HG03066 (cell line): ENCODE measurements at regions not wholly inside any gene's neighbourhood (a gene's known extent, or its start where the extent isn't known, plus 50 kb on each side); places are given as distances from the start of the nearest gene placed in this dataset.
"Not testable (repeated sequence)": the region's sequence is repeated elsewhere in the genome, so short reads cannot be mapped to it uniquely, and the experiment has no call there.

Experiments
- ATAC-seq: cut with Tn5 transposase; IDR thresholded peaks from one replicate; pipeline ENCODE4 v1.9.1; 2021; ENCODE audit warnings: low read depth; ENCODE audit not compliant: unreplicated experiment

GRCh38 chr9:30584559-30584958 is 1799.9 kb upstream of the ACO1 start:
- ATAC-seq = no peak

- no peak for ATAC-seq
These were observed 1793.0 kb upstream of the ACO1 start for GRCh38 chr9:30591461-30591860.

- ATAC-seq = no peak
These were observed 1786.8 kb upstream of the ACO1 start for GRCh38 chr9:30597608-30598007.

GRCh38 chr9:30605936-30606335 is 1778.5 kb upstream of the ACO1 start:
- no peak for ATAC-seq

GRCh38 chr9:30609713-30610112 is 1774.7 kb upstream of the ACO1 start:
- no peak for ATAC-seq

GRCh38 chr9:30616782-30617181 is 1767.7 kb upstream of the ACO1 start:
- ATAC-seq = not testable (repeated sequence)

GRCh38 chr9:30622561-30622960 is 1761.9 kb upstream of the ACO1 start:
- no peak for ATAC-seq

GRCh38 chr9:30628915-30629567 is 1755.4 kb upstream of the ACO1 start:
- no peak for ATAC-seq

- no peak for ATAC-seq
These were observed 1754.0 kb upstream of the ACO1 start for GRCh38 chr9:30630459-30630858.

- not testable (repeated sequence) for ATAC-seq
These were observed 1737.8 kb upstream of the ACO1 start for GRCh38 chr9:30646639-30647038.

- no peak for ATAC-seq
These were observed 1722.5 kb upstream of the ACO1 start for GRCh38 chr9:30661925-30662324.

- no peak for ATAC-seq
These were observed 1713.5 kb upstream of the ACO1 start for GRCh38 chr9:30670805-30671562.

GRCh38 chr9:30673132-30673531 is 1711.3 kb upstream of the ACO1 start:
- no peak for ATAC-seq

GRCh38 chr9:30676651-30677050 is 1707.8 kb upstream of the ACO1 start:
- ATAC-seq = no peak

- ATAC-seq = no peak
These were observed 1707.2 kb upstream of the ACO1 start for GRCh38 chr9:30677221-30677620.

GRCh38 chr9:30688801-30689200 is 1695.6 kb upstream of the ACO1 start:
- ATAC-seq = no peak

GRCh38 chr9:30697958-30698357 is 1686.5 kb upstream of the ACO1 start:
- ATAC-seq = no peak

- no peak for ATAC-seq
These were observed 1672.9 kb upstream of the ACO1 start for GRCh38 chr9:30711591-30711990.

- ATAC-seq = no peak
These were observed 1671.2 kb upstream of the ACO1 start for GRCh38 chr9:30713243-30713642.

- no peak for ATAC-seq
These were observed 1670.1 kb upstream of the ACO1 start for GRCh38 chr9:30714389-30714788.

GRCh38 chr9:30718483-30718882 is 1666.0 kb upstream of the ACO1 start:
- ATAC-seq = no peak

- ATAC-seq = no peak
These were observed 1662.4 kb upstream of the ACO1 start for GRCh38 chr9:30722065-30722464.
